ENCODE measurements at regions not wholly inside any gene's neighbourhood (a gene's known extent, or its start where the extent isn't known, plus 50 kb on each side); places are given as distances from the start of the nearest gene placed in this dataset.

DNA sequence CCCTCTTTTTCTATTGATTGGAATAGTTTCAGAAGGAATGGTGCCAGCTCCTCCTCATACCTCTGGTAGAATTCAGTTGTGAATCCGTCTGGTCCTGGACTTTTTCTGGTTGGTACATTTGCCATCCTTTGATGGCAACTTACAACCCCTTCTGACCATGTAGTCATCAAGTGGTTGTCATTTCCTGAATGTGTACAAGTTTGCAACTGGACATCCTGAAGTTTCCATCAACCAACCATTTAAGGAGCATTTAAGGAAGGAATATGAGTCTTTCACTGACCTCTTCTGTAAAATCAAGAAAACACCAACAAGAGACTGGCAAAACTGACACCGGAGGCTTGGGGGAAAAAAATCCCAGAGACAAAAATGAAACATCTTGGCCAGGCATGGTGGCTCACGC, 97.4 kb downstream of the RIN2 start:
- H3K4me1 Mint-ChIP-seq: no peaks in the 10 kb centered on the region

GRCh38 chr20:19858466-19859371, 100.7 kb downstream of the RIN2 start:
- ATAC-seq: no peak
- DNase-seq: no peak
- Histone ChIP-seq H3K4me1 (ENCODE audit: control insufficient read depth, insufficient read depth, low read length) (no peaks in the 10 kb centered on the region), H3K36me3 (ENCODE audit: control insufficient read depth, insufficient read depth, low read length) (no peaks in the 10 kb centered on the region), H3K27ac (ENCODE audit: low read length) (no peak overlapping the region), H3K4me3 (ENCODE audit: low read length) (no peak overlapping the region), H3K9me3 (ENCODE audit: control insufficient read depth, insufficient read depth, low read length) (no peaks in the 10 kb centered on the region), H3K27me3 (ENCODE audit: control insufficient read depth, insufficient read depth, low read length) (no peaks in the 10 kb centered on the region)
- Mint-ChIP-seq H3K9me3 (peaks cover 0 to 4% of the 10 kb centered on the region in 2 donors), H3K36me3 (no peaks in the 10 kb centered on the region), H3K4me3 (no peak overlapping the region), H3K27ac (no peak overlapping the region), H3K4me1 (no peaks in the 10 kb centered on the region), H3K27me3 (ENCODE audit: low read depth in 2 of 2) (peaks cover 23 to 35% of the 10 kb centered on the region in 2 donors)
- 92% methylated on average over 9 of the region's 9 CpGs for WGBS (ENCODE audit: insufficient coverage)
- intact Hi-C loops (cut with micrococcal nuclease): no loop called here
- TF ChIP-seq, protein P1, sequence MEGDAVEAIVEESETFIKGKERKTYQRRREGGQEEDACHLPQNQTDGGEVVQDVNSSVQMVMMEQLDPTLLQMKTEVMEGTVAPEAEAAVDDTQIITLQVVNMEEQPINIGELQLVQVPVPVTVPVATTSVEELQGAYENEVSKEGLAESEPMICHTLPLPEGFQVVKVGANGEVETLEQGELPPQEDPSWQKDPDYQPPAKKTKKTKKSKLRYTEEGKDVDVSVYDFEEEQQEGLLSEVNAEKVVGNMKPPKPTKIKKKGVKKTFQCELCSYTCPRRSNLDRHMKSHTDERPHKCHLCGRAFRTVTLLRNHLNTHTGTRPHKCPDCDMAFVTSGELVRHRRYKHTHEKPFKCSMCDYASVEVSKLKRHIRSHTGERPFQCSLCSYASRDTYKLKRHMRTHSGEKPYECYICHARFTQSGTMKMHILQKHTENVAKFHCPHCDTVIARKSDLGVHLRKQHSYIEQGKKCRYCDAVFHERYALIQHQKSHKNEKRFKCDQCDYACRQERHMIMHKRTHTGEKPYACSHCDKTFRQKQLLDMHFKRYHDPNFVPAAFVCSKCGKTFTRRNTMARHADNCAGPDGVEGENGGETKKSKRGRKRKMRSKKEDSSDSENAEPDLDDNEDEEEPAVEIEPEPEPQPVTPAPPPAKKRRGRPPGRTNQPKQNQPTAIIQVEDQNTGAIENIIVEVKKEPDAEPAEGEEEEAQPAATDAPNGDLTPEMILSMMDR (IDR thresholded peaks at IDR 0.05): no peak

More for the DNA sequence above, 97.4 kb downstream of the RIN2 start:
- H3K4me1 ChIP-seq (ENCODE audit: control insufficient read depth, insufficient read depth, low read length): peaks cover 15% of the 10 kb centered on the region
- no peaks in the 10 kb centered on the region for H3K36me3 ChIP-seq (ENCODE audit: control insufficient read depth, insufficient read depth, low read length)
- TF ChIP-seq, protein P1 (IDR thresholded peaks at IDR 0.05): no peak
- Mint-ChIP-seq H3K27me3 (ENCODE audit: low read depth in 2 of 2) (peaks cover 10 to 20% of the 10 kb centered on the region in 2 donors), H3K9me3 (no peaks in the 10 kb centered on the region), H3K4me3 (no peak overlapping the region), H3K27ac (no peak overlapping the region), H3K36me3 (no peaks in the 10 kb centered on the region)
- H3K27ac ChIP-seq (ENCODE audit: low read length): no peak overlapping the region
- no peak overlapping the region for H3K4me3 ChIP-seq (ENCODE audit: low read length)
- 91% methylated on average over 3 of the region's 3 CpGs for WGBS (ENCODE audit: insufficient coverage)
- no peaks in the 10 kb centered on the region for H3K27me3 ChIP-seq (ENCODE audit: control insufficient read depth, insufficient read depth, low read length)
- DNase-seq (no peak), ATAC-seq (no peak)
- no peaks in the 10 kb centered on the region for H3K9me3 ChIP-seq (ENCODE audit: control insufficient read depth, insufficient read depth, low read length)
- intact Hi-C loops (cut with micrococcal nuclease): no loop called here

DNA sequence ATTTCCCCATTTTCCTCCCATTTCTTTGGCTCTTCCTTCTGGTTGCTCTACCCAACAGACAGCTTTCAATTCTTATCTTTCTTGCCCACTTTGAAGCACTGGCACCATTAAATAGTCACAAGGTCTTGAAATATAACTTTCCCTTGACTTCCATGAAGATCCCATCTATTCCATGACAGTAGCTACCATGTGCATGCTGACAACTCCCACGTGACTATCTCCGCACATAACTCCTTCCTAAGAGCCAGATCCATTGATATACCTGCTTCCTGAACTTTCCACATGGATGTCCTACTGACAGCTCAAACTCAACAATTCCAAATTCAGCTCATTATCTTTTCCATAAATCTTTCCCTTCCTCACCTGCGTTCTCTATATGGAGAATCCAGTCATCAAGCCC, 101.4 kb downstream of the RIN2 start:
- H3K27me3 Mint-ChIP-seq (ENCODE audit: low read depth in 2 of 2): peaks cover 25 to 35% of the 10 kb centered on the region in 2 donors
- no peak overlapping the region for H3K27ac Mint-ChIP-seq
- H3K4me1 Mint-ChIP-seq: no peaks in the 10 kb centered on the region
- Histone ChIP-seq H3K9me3 (ENCODE audit: control insufficient read depth, insufficient read depth, low read length) (no peaks in the 10 kb centered on the region), H3K36me3 (ENCODE audit: control insufficient read depth, insufficient read depth, low read length) (no peaks in the 10 kb centered on the region), H3K27me3 (ENCODE audit: control insufficient read depth, insufficient read depth, low read length) (no peaks in the 10 kb centered on the region), H3K4me3 (ENCODE audit: low read length) (no peak overlapping the region), H3K4me1 (ENCODE audit: control insufficient read depth, insufficient read depth, low read length) (no peaks in the 10 kb centered on the region), H3K27ac (ENCODE audit: low read length) (no peak overlapping the region)
- DNase-seq: no peak
- no peak for ATAC-seq
- H3K4me3 Mint-ChIP-seq: no peak overlapping the region
- peaks cover 0 to 4% of the 10 kb centered on the region in 2 donors for H3K9me3 Mint-ChIP-seq
- intact Hi-C loops (cut with micrococcal nuclease): no loop called here
- no peaks in the 10 kb centered on the region for H3K36me3 Mint-ChIP-seq
- TF ChIP-seq, protein P1 (IDR thresholded peaks at IDR 0.05): no peak
- 97% methylated on average over 3 of the region's 3 CpGs for WGBS (ENCODE audit: insufficient coverage)

Measured in natural killer cell (primary cell).